ENCODE measurements at regions not wholly inside any gene's neighbourhood (a gene's known extent, or its start where the extent isn't known, plus 50 kb on each side); places are given as distances from the start of the nearest gene placed in this dataset.

- H3K27me3 ChIP-seq, result no peaks in the 10 kb centered on the region
- no peak for DNase-seq
- no peak overlapping the region for H3K27ac ChIP-seq
- WGBS, 2 donors, result 60 to 81% methylated on average over 7 to 8 of the region's 9 CpGs
- H3K4me1 ChIP-seq, result peaks cover 0 to 12% (median 0%) of the 10 kb centered on the region in 3 donors
- no peaks in the 10 kb centered on the region for H3K9me3 ChIP-seq
- H3K4me3 ChIP-seq, result no peak overlapping the region
- no peaks in the 10 kb centered on the region for H3K36me3 ChIP-seq
- intact Hi-C loops (cut with DNase I), result no loop called here
- no peak for TF ChIP-seq POLR2A (IDR thresholded peaks at IDR 0.05)
- no peak for TF ChIP-seq CTCF (IDR thresholded peaks at IDR 0.05)
Measured at GRCh38 chr10:121293110-121293509, 305.1 kb downstream of the FGFR2 start.

GRCh38 chr10:121294630-121295029 is 303.6 kb downstream of the FGFR2 start:
- 40 to 84% methylated on average over 1 to 3 of the region's 3 CpGs for WGBS, 2 donors
- no peak for DNase-seq
- Histone ChIP-seq H3K9me3 (no peaks in the 10 kb centered on the region), H3K4me1 (no peaks in the 10 kb centered on the region), H3K4me3 (no peak overlapping the region), H3K27ac (no peak overlapping the region), H3K27me3 (no peaks in the 10 kb centered on the region), H3K36me3 (no peaks in the 10 kb centered on the region)
- intact Hi-C loops (cut with DNase I), result no loop called here
- TF ChIP-seq POLR2A (IDR thresholded peaks at IDR 0.05), result no peak
- no peak for TF ChIP-seq CTCF (IDR thresholded peaks at IDR 0.05)

GRCh38 chr10:121296378-121296777 is 301.9 kb downstream of the FGFR2 start:
- Histone ChIP-seq H3K27me3 (no peaks in the 10 kb centered on the region), H3K4me3 (no peak overlapping the region), H3K36me3 (no peaks in the 10 kb centered on the region), H3K9me3 (no peaks in the 10 kb centered on the region), H3K27ac (no peak overlapping the region), H3K4me1 (no peaks in the 10 kb centered on the region)
- TF ChIP-seq CTCF (IDR thresholded peaks at IDR 0.05), result no peak
- no peak for TF ChIP-seq POLR2A (IDR thresholded peaks at IDR 0.05)
- WGBS, 2 donors, result 55 to 75% methylated on average over 2 of the region's 2 CpGs
- DNase-seq, result no peak
- intact Hi-C loops (cut with DNase I), result no loop called here

GRCh38 chr10:121296881-121297585 is 301.2 kb downstream of the FGFR2 start:
- no peak for TF ChIP-seq POLR2A (IDR thresholded peaks at IDR 0.05)
- no peak for TF ChIP-seq CTCF (IDR thresholded peaks at IDR 0.05)
- no peaks in the 10 kb centered on the region for H3K4me1 ChIP-seq
- no peaks in the 10 kb centered on the region for H3K36me3 ChIP-seq
- no peak overlapping the region for H3K4me3 ChIP-seq
- no peaks in the 10 kb centered on the region for H3K27me3 ChIP-seq
- H3K9me3 ChIP-seq, result no peaks in the 10 kb centered on the region
- 67 to 85% methylated on average over 1 to 2 of the region's 2 CpGs for WGBS, 2 donors
- no peak for DNase-seq
- no peak overlapping the region for H3K27ac ChIP-seq
- intact Hi-C loops (cut with DNase I), result no loop called here

GRCh38 chr10:121300723-121301122 is 297.5 kb downstream of the FGFR2 start:
- Histone ChIP-seq H3K9me3 (no peaks in the 10 kb centered on the region), H3K4me3 (no peak overlapping the region), H3K4me1 (peaks cover 0 to 19% (median 5%) of the 10 kb centered on the region in 3 donors), H3K27me3 (no peaks in the 10 kb centered on the region), H3K36me3 (no peaks in the 10 kb centered on the region), H3K27ac (no peak overlapping the region)
- intact Hi-C loops (cut with DNase I), result no loop called here
- 75 to 89% methylated on average over 6 of the region's 6 CpGs for WGBS, 2 donors
- no peak for DNase-seq
- no peak for TF ChIP-seq POLR2A (IDR thresholded peaks at IDR 0.05)
- TF ChIP-seq CTCF (IDR thresholded peaks at IDR 0.05), result no peak
